Stimulated activated CD4-positive, alpha-beta T cell treated with anti-CD3 and anti-CD28 coated beads, Interleukin-15, amount 100 ng/mL, for 48 hours (primary cell): ENCODE measurements at regions not wholly inside any gene's neighbourhood (a gene's known extent, or its start where the extent isn't known, plus 50 kb on each side); places are given as distances from the start of the nearest gene placed in this dataset.
"Not testable (repeated sequence)": the region's sequence is repeated elsewhere in the genome, so short reads cannot be mapped to it uniquely, and the experiment has no call there.

ENCODE experiments used
- DNase-seq, 2 donors: peaks; one replicate each; pipeline ENCODE4 v3.0.0-alpha.2; 2020; ENCODE audit warnings: low read depth in 2 of 2

DNA sequence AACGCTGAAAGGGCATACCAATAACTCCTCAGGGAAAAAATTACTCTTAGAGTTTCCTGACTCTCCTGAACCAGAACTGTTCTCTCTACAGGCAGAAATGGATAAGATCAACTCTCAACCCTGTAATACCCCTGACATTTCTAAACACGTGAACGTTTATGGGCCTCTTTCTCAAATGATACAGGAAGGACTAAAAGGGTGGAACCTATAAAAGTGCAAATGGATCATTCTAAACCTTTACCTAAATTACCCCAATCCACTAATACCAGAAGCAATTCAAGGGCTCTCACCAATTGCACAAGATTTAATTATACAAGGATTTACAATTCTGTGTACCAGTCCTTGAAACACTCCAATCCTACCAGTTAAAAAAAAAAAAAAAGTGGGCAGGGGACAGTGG is 98.0 kb upstream of the FAM174B start:
- DNase-seq: no peak

DNA sequence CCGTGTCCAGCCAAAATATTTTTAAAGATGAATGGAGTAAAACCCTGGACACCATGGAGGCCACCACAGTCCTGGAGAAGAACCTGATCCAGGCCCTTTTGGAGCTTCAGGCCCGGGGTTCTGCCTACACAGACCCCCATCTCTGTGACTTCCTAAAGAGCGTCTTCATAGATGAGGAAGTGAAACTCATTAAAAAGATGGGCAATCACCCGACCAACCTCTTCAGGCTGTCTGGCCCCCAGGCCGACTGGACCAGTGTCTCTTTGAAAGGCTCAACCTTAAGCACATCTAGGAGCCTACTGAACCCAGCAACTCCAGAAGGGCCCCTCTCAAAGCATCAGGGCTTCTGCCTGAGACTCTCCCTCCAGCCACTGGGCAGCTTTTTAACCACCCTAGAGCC is 107.9 kb upstream of the FAM174B start:
- DNase-seq: no peak

GRCh38 chr15:92768131-92768530 is 112.6 kb upstream of the FAM174B start:
- not testable (repeated sequence) for DNase-seq

GRCh38 chr15:92770641-92771040 is 115.1 kb upstream of the FAM174B start:
- DNase-seq: no peak

DNA sequence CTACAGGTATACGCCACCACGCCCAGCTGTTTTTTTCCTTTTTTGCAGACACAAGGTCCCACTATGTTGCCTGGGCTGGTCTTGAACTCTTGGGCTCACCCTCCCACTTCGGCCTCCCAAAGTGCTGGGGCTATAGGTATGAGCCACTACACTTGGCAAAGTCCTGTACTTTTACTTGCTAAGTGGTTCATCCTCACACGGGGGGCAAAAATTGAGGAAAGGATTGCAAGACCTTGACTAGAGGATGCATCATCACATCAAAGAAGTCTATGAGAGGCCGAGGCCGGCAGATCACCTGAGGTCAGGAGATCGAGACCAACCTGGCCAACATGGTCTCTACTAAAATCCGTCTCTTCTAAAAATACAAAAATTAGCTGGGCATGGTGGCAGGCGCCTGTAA is 116.5 kb upstream of the FAM174B start:
- DNase-seq: no peak

- DNase-seq: no peak
Measured at GRCh38 chr15:92772626-92773244, 117.2 kb upstream of the FAM174B start.

DNA sequence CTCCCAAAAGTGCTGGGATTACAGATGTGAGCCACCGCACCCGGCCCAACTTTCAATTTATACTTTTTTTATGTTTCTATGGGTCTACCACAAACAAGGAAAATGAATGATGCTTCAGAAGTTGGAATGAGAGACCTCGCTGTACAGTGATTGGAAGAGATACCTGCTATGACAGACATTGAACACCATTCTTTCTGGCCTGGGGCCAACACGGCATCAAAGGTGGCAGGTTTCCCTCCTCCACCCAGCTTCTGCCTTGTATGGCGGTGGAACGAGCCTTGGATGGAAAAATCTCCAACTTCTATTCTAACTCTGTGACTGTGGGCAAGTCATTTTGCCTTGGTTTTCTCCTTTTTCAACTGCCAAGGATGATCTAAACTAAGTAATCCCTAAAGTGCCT is 117.8 kb upstream of the FAM174B start:
- no peak for DNase-seq

- no peak for DNase-seq
Measured at GRCh38 chr15:92779874-92780273, 120.2 kb upstream of the CHD2 start.

DNA sequence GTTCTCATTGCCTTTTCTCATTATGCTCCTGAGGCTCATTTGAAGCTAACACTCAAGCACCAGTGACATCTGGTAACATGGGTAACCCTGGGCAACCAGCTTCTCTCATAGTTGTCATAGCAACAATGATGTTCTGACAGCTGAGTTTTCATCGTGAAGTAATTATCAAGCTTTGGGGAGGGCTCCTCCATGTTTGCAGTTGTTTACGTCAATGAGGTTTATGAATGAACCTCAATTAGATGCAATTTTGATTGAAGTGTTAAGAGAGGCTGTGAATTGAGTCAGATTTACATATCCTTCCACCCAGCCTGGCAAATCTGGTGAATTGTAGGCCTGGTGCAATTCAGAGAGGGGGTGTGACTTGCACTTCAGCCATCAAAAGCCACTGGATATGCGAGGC is 119.3 kb upstream of the CHD2 start:
- DNase-seq: no peak

DNA sequence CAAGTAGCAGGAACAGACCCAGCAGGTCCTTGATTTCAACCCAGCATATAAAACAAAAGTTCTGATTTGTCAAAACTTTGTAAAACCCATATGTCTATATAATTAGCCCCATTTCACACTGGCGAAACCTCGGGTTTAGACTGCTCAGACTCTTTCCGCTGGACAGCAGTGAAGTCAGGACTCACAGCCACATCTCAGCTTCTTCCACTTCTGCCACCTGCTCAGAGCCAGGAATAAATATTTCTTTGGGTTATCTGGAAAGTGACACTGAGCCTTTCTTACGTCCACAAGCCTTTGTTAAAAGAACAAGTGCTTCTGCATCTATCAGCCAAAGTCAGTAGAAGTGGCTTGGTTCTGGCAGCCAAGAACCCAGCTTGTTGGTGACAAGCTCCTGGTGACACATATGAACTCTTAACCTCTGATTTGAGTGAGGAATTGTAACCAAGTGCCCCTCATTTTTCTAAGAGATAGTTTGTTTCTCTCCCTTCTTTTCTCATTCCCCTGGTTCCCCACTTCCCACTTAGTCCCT is 118.1 kb upstream of the CHD2 start:
- DNase-seq: no peak

GRCh38 chr15:92787116-92787515 is 113.0 kb upstream of the CHD2 start:
- DNase-seq: no peak

DNA sequence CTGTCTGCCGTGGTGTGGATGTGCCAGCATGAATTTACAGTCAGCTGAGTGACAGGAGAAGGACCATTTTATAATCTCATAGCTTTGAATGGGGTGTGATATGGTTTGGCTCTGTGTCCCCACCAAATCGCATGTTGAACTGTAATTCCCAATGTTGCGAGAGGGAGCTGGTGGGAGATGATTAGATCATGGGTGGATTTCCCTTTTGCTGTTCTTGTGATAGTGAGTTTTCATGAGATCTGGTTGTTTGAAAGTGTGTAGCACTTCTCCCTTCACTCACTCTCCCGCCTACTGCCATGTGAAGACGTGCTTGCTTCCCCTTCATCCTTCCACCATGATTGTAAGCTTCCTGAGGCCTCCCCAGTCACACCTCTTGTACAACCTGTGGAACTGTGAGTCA is 111.9 kb upstream of the CHD2 start:
- DNase-seq: no peak

DNA sequence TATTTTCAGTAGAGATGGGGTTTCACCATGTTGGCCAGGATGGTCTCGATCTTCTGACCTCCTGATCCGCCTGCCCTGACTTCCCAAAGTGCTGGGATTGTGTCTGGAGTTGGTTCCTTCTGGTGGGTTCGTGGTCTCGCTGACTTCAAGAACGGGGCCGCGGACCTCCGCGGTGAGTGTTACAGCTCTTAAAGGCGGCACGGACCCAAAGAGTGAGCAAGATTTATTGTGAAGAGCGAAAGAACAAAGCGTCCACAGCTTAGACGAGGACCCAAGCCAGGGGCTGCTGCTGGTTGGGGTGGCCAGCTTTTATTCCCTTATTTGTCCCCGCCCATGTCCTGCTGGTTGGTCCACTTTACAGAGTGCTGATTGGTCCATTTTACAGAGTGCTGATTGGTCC is 111.3 kb upstream of the CHD2 start:
- not testable (repeated sequence) for DNase-seq

GRCh38 chr15:92796161-92796611 is 103.9 kb upstream of the CHD2 start:
- no peak for DNase-seq

GRCh38 chr15:92797168-92798052 is 102.7 kb upstream of the CHD2 start:
- DNase-seq: no peak

GRCh38 chr15:92800013-92800412 is 100.1 kb upstream of the CHD2 start:
- no peak for DNase-seq

DNA sequence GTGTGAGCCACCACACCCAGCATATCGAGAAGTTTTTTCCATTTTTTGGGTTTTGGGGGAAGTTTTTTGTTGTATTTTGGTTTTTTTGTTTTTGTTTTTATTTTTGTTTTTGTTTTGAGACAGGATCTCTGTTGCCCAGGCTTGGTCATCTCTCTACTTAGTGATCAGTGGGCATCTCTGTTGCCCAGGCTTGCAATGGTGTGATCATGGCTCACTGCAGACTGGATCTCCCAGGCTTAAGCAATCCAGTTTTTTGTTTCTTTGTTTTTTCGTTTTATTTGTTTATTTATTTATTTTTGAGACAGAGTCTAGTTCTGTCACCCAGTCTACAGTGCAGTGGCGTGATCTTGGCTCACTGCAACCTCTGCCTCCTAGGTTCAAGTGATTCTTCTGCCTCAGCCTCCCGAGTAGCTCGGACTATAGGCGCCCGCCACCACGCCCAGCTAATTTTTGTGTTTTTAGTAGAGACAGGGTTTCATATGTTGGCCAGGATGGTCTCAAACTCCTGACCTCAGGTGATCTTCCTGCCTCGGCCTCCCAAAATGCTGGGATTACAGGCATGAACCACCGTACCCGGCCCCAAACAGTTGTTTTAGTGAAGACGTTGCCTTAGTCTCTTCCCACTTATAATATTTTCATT is 99.6 kb upstream of the CHD2 start:
- not testable (repeated sequence) for DNase-seq

GRCh38 chr15:92801056-92801773 is 98.9 kb upstream of the CHD2 start:
- not testable (repeated sequence) for DNase-seq

GRCh38 chr15:92801774-92802464 is 98.2 kb upstream of the CHD2 start:
- no peak for DNase-seq

- DNase-seq: no peak
Measured at GRCh38 chr15:92803536-92803851, 96.6 kb upstream of the CHD2 start.

GRCh38 chr15:92803852-92804609 is 96.1 kb upstream of the CHD2 start:
- peak; percentile 77 to 81 for DNase-seq
